HL-60 (cell line): ENCODE measurements at regions not wholly inside any gene's neighbourhood (a gene's known extent, or its start where the extent isn't known, plus 50 kb on each side); places are given as distances from the start of the nearest gene placed in this dataset.

ENCODE experiments used
- DNase-seq, 2 experiments: peaks; one replicate each; pipeline ENCODE4 v3.0.0-alpha.2; 2010 to 2020; ENCODE audit warnings: low read depth in 1 of 2, low spot score in 1 of 2
- H3K27ac ChIP-seq: fragments of 250-450 bp; sonication (Bioruptor Pico); replicated peaks from 2 replicates; pipeline ENCODE4 v1.5.1; 2020; ENCODE audit warnings: mild to moderate bottlenecking, moderate library complexity
- H3K27me3 ChIP-seq: fragments of 250-450 bp; sonication (Bioruptor Pico); 2 replicates; pipeline ENCODE4 v1.5.1; 2021; ENCODE audit warnings: mild to moderate bottlenecking, moderate library complexity; ENCODE audit not compliant: insufficient read depth, poor library complexity, severe bottlenecking
- H3K4me3 ChIP-seq: replicated peaks from 2 replicates; pipeline ENCODE4 v1.5.1; 2011; ENCODE audit warnings: mild to moderate bottlenecking, control low read depth, low read length; ENCODE audit not compliant: insufficient read depth
- GABPA ChIP-seq: IDR thresholded peaks from 2 replicates; pipeline ENCODE4 v1.6.1; 2012; ENCODE audit warnings: low read depth
- POLR2AphosphoS5 ChIP-seq: IDR thresholded peaks from 2 replicates; pipeline ENCODE4 v1.6.1; 2012; ENCODE audit warnings: low read depth
- SPI1 ChIP-seq: IDR thresholded peaks from 2 replicates; pipeline ENCODE4 v1.6.1; 2012; ENCODE audit warnings: low read depth, mild to moderate bottlenecking, borderline replicate concordance
- TF ChIP-seq, protein P1 (sequence below): IDR thresholded peaks from one replicate; pipeline ENCODE4 v1.5.1; 2011; ENCODE audit warnings: low read length, control low read depth, inconsistent platforms; ENCODE audit not compliant: insufficient read depth
- TF ChIP-seq, protein P2 (sequence below): IDR thresholded peaks from 2 replicates; pipeline ENCODE4 v1.6.1; 2012; ENCODE audit warnings: low read depth; ENCODE audit not compliant: insufficient replicate concordance

DNA sequence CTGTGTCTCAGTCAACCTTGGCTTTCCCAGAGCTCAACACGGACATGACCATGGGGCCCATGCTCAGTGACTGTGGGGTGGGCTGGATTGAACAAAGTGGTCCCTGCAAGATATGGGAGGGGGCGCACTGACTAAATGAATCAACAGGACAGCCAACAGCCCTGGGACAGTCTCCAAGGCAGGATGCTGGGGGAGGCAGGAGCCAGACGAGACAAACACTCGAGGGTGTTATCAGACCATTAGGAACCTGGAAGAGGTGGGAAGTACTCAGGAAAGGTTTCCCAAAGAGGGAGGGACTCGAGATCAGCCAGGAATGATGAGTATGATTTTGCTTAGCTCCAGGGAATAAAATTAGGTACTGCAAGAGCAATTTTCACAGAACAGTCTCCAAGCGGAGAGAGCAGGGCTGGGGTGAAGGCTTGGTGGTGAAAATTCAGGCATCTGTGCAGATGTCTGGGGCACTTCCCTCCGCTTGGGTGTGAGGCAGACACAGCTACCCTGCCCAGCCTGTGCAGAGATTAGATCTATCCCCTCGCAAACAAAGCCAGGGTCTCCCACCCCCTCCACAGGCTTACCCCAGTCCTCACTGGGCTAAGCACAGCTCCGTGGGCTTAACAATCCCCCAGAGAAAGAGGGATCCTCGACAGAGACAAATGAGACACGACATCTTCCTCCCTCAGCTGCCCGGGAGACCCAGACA, 261.1 kb upstream of the ZMIZ1 start:
- no peaks in the 10 kb centered on the region for H3K27me3 ChIP-seq
- TF ChIP-seq, protein P1, sequence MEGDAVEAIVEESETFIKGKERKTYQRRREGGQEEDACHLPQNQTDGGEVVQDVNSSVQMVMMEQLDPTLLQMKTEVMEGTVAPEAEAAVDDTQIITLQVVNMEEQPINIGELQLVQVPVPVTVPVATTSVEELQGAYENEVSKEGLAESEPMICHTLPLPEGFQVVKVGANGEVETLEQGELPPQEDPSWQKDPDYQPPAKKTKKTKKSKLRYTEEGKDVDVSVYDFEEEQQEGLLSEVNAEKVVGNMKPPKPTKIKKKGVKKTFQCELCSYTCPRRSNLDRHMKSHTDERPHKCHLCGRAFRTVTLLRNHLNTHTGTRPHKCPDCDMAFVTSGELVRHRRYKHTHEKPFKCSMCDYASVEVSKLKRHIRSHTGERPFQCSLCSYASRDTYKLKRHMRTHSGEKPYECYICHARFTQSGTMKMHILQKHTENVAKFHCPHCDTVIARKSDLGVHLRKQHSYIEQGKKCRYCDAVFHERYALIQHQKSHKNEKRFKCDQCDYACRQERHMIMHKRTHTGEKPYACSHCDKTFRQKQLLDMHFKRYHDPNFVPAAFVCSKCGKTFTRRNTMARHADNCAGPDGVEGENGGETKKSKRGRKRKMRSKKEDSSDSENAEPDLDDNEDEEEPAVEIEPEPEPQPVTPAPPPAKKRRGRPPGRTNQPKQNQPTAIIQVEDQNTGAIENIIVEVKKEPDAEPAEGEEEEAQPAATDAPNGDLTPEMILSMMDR: no peak
- TF ChIP-seq, protein P2, sequence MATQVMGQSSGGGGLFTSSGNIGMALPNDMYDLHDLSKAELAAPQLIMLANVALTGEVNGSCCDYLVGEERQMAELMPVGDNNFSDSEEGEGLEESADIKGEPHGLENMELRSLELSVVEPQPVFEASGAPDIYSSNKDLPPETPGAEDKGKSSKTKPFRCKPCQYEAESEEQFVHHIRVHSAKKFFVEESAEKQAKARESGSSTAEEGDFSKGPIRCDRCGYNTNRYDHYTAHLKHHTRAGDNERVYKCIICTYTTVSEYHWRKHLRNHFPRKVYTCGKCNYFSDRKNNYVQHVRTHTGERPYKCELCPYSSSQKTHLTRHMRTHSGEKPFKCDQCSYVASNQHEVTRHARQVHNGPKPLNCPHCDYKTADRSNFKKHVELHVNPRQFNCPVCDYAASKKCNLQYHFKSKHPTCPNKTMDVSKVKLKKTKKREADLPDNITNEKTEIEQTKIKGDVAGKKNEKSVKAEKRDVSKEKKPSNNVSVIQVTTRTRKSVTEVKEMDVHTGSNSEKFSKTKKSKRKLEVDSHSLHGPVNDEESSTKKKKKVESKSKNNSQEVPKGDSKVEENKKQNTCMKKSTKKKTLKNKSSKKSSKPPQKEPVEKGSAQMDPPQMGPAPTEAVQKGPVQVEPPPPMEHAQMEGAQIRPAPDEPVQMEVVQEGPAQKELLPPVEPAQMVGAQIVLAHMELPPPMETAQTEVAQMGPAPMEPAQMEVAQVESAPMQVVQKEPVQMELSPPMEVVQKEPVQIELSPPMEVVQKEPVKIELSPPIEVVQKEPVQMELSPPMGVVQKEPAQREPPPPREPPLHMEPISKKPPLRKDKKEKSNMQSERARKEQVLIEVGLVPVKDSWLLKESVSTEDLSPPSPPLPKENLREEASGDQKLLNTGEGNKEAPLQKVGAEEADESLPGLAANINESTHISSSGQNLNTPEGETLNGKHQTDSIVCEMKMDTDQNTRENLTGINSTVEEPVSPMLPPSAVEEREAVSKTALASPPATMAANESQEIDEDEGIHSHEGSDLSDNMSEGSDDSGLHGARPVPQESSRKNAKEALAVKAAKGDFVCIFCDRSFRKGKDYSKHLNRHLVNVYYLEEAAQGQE: no peak
- TF ChIP-seq GABPA: no peak
- no peak for TF ChIP-seq POLR2AphosphoS5
- no peak for TF ChIP-seq SPI1
- DNase-seq: no peak
- no peak overlapping the region for H3K27ac ChIP-seq
- H3K4me3 ChIP-seq: no peak overlapping the region

DNA sequence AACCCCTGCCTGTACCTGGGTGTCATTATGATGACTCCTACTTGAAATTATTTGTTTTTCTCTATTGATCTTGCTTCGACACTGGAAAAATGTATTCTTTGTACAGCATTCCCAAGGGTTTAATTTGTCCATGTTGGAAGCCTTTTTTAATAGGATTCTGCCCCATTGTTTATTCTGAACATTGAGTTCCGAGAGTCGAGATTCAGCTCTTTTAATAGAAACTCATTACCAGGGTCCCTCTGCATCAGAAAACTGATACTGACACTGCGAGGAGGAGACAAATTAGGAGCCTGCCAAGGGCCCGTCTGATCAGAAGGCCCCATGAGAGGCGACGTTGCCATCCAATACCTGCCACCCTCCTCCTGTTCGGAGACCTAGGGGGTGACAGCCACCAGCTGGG, 260.5 kb upstream of the ZMIZ1 start:
- H3K4me3 ChIP-seq: no peak overlapping the region
- TF ChIP-seq POLR2AphosphoS5: no peak
- H3K27ac ChIP-seq: no peak overlapping the region
- no peaks in the 10 kb centered on the region for H3K27me3 ChIP-seq
- no peak for DNase-seq

DNA sequence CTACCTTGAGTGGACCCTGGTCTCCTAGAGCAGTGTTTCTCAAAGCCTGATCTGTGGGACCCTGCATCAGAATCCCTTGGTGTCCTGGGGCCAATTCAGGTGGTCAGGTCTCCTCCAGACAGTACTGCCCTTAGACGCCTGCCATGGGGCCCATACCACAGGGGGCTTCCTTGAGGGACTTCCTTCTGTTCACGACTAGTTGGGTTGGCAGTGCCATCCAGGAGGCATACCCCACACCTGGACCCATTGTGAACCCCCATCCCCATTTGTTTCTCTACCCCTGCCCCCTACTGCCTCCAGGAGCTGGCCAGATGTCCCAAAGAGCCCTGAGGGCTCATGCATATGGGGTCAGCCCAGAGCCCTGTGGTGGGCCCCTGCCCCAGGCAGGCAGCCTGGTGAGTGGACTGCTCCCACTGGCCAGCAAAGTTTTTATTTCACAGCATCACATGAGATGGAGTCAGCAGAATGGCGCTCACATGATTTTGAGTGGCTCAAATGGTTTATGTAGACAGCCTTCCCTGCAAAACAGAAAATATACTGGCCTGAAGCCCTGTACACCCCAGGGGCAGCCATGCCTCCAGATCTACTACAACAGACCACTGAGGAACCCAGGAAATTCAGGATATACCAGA, 259.9 kb upstream of the ZMIZ1 start:
- H3K27me3 ChIP-seq: no peaks in the 10 kb centered on the region
- no peak for DNase-seq
- no peak overlapping the region for H3K27ac ChIP-seq
- H3K4me3 ChIP-seq: no peak overlapping the region
- TF ChIP-seq, protein P1: no peak
- no peak for TF ChIP-seq GABPA
- TF ChIP-seq POLR2AphosphoS5: no peak
- no peak for TF ChIP-seq SPI1
- TF ChIP-seq, protein P2: no peak

DNA sequence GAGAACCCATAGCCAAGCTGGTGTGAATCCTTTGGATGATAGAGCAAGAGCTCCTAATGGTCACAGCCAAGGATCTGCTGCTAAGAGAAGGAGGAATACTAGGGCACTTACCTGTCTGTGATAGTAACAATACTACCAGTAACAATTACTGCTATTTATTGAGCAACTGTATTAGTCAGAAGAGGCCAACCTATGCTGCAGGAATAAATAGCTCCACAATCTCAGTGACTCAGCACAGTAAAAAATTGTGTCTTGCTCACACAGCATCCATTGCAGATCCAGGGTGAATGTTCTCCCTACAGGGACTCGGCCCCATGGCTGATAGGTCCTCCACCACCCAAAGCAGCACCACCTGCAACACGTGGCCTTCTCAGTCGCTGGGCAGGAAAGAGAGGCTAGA, 257.6 kb upstream of the ZMIZ1 start:
- TF ChIP-seq POLR2AphosphoS5: no peak
- TF ChIP-seq, protein P1: no peak
- no peak for TF ChIP-seq SPI1
- TF ChIP-seq, protein P2: no peak
- no peak for TF ChIP-seq GABPA
- H3K27me3 ChIP-seq: no peaks in the 10 kb centered on the region
- H3K4me3 ChIP-seq: no peak overlapping the region
- DNase-seq: no peak
- H3K27ac ChIP-seq: no peak overlapping the region
